H1 (cell line): ENCODE measurements at regions not wholly inside any gene's neighbourhood (a gene's known extent, or its start where the extent isn't known, plus 50 kb on each side); places are given as distances from the start of the nearest gene placed in this dataset.
A peak's percentile ranks its signal among the peaks of the same experiment; 100 is the strongest.

Experiments used
- CTCF ChIA-PET: fragments of 300-600 bp; sonication (Branson Sonifier 250); formaldehyde crosslinking; loops from one replicate; lab custom pipeline; 2021; ENCODE audit not compliant: partially characterized antibody; lab: Charles Lee
- POLR2A ChIA-PET: fragments of 300-600 bp; sonication (Branson Sonifier 250); formaldehyde crosslinking; loops from one replicate; lab custom pipeline; 2021; ENCODE audit warnings: inconsistent platforms; ENCODE audit not compliant: partially characterized antibody; lab: Charles Lee
- DNase-seq, 2 experiments: peaks; one replicate each; pipeline versions ENCODE4 v3.0.0 to v3.0.0-alpha.2; 2010 to 2022; ENCODE audit warnings: low spot score in 2 of 2, low read depth in 1 of 2, mixed read lengths in 1 of 2
- FAIRE-seq: peaks from 2 replicates; lab custom pipeline; 2011; peaks lifted over from hg19 to GRCh38; lab: Jason Lieb, UNC
- H2AFZ ChIP-seq: 2 replicates; pipeline ENCODE4 v1.8.1; 2012; ENCODE audit warnings: low read length, inconsistent platforms
- H2AK5ac ChIP-seq: 2 replicates; pipeline ENCODE4 v1.6.1; 2013; ENCODE audit warnings: low read depth, low read length
- H2BK120ac ChIP-seq: replicated peaks from 2 replicates; pipeline ENCODE3; 2013; ENCODE audit warnings: low read depth, low read length, inconsistent platforms
- H2BK12ac ChIP-seq: 2 replicates; pipeline ENCODE4 v1.6.1; 2013; ENCODE audit warnings: low read depth, low read length
- H2BK15ac ChIP-seq: 2 replicates; pipeline ENCODE4 v1.6.1; 2013; ENCODE audit warnings: low read length
- H2BK20ac ChIP-seq: 2 replicates; pipeline ENCODE4 v1.6.1; 2013; ENCODE audit warnings: low read length
- H2BK5ac ChIP-seq: 2 replicates; pipeline ENCODE4 v1.6.1; 2013; ENCODE audit warnings: low read depth, low read length
- H3K14ac ChIP-seq: 2 replicates; pipeline ENCODE4 v1.6.1; 2013; ENCODE audit warnings: inconsistent platforms; ENCODE audit not compliant: insufficient read length
- H3K18ac ChIP-seq: 2 replicates; pipeline ENCODE4 v1.6.1; 2013; ENCODE audit warnings: low read length; ENCODE audit errors: extremely low read depth
- H3K23ac ChIP-seq: 2 replicates; pipeline ENCODE4 v1.6.1; 2013; ENCODE audit warnings: inconsistent platforms; ENCODE audit not compliant: insufficient read length
- H3K23me2 ChIP-seq: 2 replicates; pipeline ENCODE4 v1.6.1; 2013; ENCODE audit warnings: low read depth, low read length
- H3K27ac ChIP-seq: 2 replicates; pipeline ENCODE4 v1.6.1; 2011; ENCODE audit warnings: low read depth, low read length, inconsistent platforms
- H3K27me3 ChIP-seq, 4 experiments: replicated peaks in 1 of 4; 1 replicate in 1 of 4; 2 replicates in 3 of 4; pipeline versions ENCODE4 v1.6.1 to v1.8.1; 2011 to 2013; ENCODE audit warnings: low read length in 3 of 4, mild to moderate bottlenecking in 3 of 4, inconsistent platforms in 2 of 4, mixed read lengths in 2 of 4, moderate library complexity in 1 of 4; ENCODE audit not compliant: control insufficient read depth in 3 of 4, insufficient read depth in 3 of 4; ENCODE audit errors: extremely low read depth in 1 of 4
- H3K36me3 ChIP-seq, 4 experiments: 2 replicates each; pipeline versions ENCODE4 v1.6.1 to v1.8.1; 2011 to 2013; ENCODE audit warnings: mild to moderate bottlenecking in 4 of 4, low read length in 3 of 4, moderate library complexity in 2 of 4, control low read depth in 1 of 4, inconsistent platforms in 1 of 4; ENCODE audit not compliant: insufficient read depth in 4 of 4, control insufficient read depth in 2 of 4
- H3K4ac ChIP-seq: replicated peaks from 2 replicates; pipeline ENCODE3; 2013; ENCODE audit warnings: low read length, low read depth, mixed read lengths, inconsistent platforms; ENCODE audit not compliant: insufficient read length
- H3K4me1 ChIP-seq, 4 experiments: replicated peaks in 1 of 4; 1 replicate in 1 of 4; 2 replicates in 3 of 4; pipeline versions ENCODE4 v1.6.1 to v1.8.1; 2011 to 2013; ENCODE audit warnings: low read length in 3 of 4, inconsistent platforms in 2 of 4, mixed read lengths in 1 of 4; ENCODE audit not compliant: insufficient read depth in 4 of 4, control insufficient read depth in 3 of 4
- H3K4me2 ChIP-seq, 2 experiments: 2 replicates each; pipeline versions ENCODE4 v1.6.1 to v1.8.1; 2011 to 2013; ENCODE audit warnings: low read depth in 2 of 2, low read length in 2 of 2, control low read depth in 1 of 2, inconsistent platforms in 1 of 2, mild to moderate bottlenecking in 1 of 2; ENCODE audit not compliant: insufficient read depth in 1 of 2
- H3K4me3 ChIP-seq, 4 experiments: fragments of 200-600, 300-600 bp in 1 of 4; sonication (generic), shearing (Covaris generic), sonication (Bioruptor Twin) in 1 of 4; 2 replicates each; pipeline versions ENCODE4 v1.5.1 to v1.8.1; 2011 to 2016; ENCODE audit warnings: low read length in 4 of 4, low read depth in 3 of 4, control low read depth in 2 of 4, inconsistent platforms in 2 of 4, mild to moderate bottlenecking in 2 of 4, mixed read lengths in 1 of 4, moderate library complexity in 1 of 4; ENCODE audit not compliant: insufficient read depth in 2 of 4; ENCODE audit errors: extremely low read depth in 1 of 4
- H3K56ac ChIP-seq: replicated peaks from 2 replicates; pipeline ENCODE3; 2013; ENCODE audit warnings: low read depth, mild to moderate bottlenecking, mixed read lengths, low read length, inconsistent platforms; ENCODE audit not compliant: insufficient read length
- H3K79me1 ChIP-seq: 2 replicates; pipeline ENCODE4 v1.6.1; 2013; ENCODE audit warnings: low read depth, low read length, control low read depth
- H3K79me2 ChIP-seq, 2 experiments: 2 replicates each; pipeline versions ENCODE4 v1.6.1 to v1.8.1; 2012 to 2013; ENCODE audit warnings: low read length in 2 of 2, mild to moderate bottlenecking in 2 of 2, inconsistent platforms in 1 of 2; ENCODE audit not compliant: insufficient read depth in 2 of 2, control insufficient read depth in 1 of 2
- H3K9ac ChIP-seq, 4 experiments: replicated peaks in 1 of 4; 1 replicate in 1 of 4; 2 replicates in 3 of 4; pipeline versions ENCODE4 v1.6.1 to v1.8.1; 2011 to 2013; ENCODE audit warnings: low read depth in 3 of 4, low read length in 3 of 4, control low read depth in 2 of 4, mild to moderate bottlenecking in 2 of 4, moderate library complexity in 2 of 4, inconsistent platforms in 1 of 4; ENCODE audit errors: extremely low read depth in 1 of 4
- H3K9me3 ChIP-seq, 2 experiments: 2 replicates each; pipeline versions ENCODE4 v1.6.1 to v1.8.1; 2012 to 2013; ENCODE audit warnings: mild to moderate bottlenecking in 2 of 2, moderate library complexity in 2 of 2, control low read depth in 1 of 2, inconsistent platforms in 1 of 2, low read depth in 1 of 2, low read length in 1 of 2, mixed read lengths in 1 of 2; ENCODE audit not compliant: insufficient read depth in 2 of 2
- H4K20me1 ChIP-seq, 2 experiments: replicated peaks in 1 of 2; 2 replicates each; pipeline versions ENCODE3 to v1.8.1; 2011 to 2013; ENCODE audit warnings: inconsistent platforms in 2 of 2, low read length in 2 of 2, mild to moderate bottlenecking in 1 of 2; ENCODE audit not compliant: insufficient read depth in 2 of 2, control insufficient read depth in 1 of 2
- H4K5ac ChIP-seq: 2 replicates; pipeline ENCODE4 v1.6.1; 2013; ENCODE audit warnings: low read length, low read depth, mixed read lengths, inconsistent platforms; ENCODE audit not compliant: insufficient read length
- H4K8ac ChIP-seq: 2 replicates; pipeline ENCODE4 v1.8.0; 2013; ENCODE audit warnings: mild to moderate bottlenecking, moderate library complexity, low read length, inconsistent platforms; ENCODE audit not compliant: insufficient read depth; ENCODE audit errors: extremely low read depth
- H4K91ac ChIP-seq: replicated peaks from 2 replicates; pipeline ENCODE3; 2013; ENCODE audit warnings: low read length, mixed read lengths, inconsistent platforms; ENCODE audit not compliant: insufficient read length
- CTCF ChIP-seq, 3 experiments: IDR thresholded peaks; 1 replicate in 2 of 3; 2 replicates in 1 of 3; pipeline versions ENCODE4 v1.5.1 to v1.6.1; 2011; ENCODE audit warnings: low read length in 3 of 3, mild to moderate bottlenecking in 3 of 3, inconsistent platforms in 2 of 3, low read depth in 1 of 3, moderate library complexity in 1 of 3; ENCODE audit not compliant: insufficient read depth in 1 of 3; ENCODE audit errors: control extremely low read depth in 1 of 3
- USF2 ChIP-seq: IDR thresholded peaks from 2 replicates; pipeline ENCODE4 v1.6.1; 2011; ENCODE audit warnings: low read length, improper control_type of control experiment
- WGBS, 2 experiments: shearing (Covaris generic) in 1 of 2; methylation state at CpG; one replicate each; pipeline versions ENCODE4 v1.1.6 to v1.1.7; 2013 to 2015; ENCODE audit warnings: low lambda C conversion rate in 2 of 2, mixed read lengths in 2 of 2, inconsistent platforms in 1 of 2, low coverage in 1 of 2, missing lambda C conversion rate in 1 of 2; ENCODE audit not compliant: insufficient replicate concordance in 2 of 2, insufficient coverage in 1 of 2, insufficient read length in 1 of 2; ENCODE audit errors: extremely low coverage in 1 of 2, missing lambda C conversion rate in 1 of 2; 5-methylcytosine and 5-hydroxymethylcytosine counted together

DNA sequence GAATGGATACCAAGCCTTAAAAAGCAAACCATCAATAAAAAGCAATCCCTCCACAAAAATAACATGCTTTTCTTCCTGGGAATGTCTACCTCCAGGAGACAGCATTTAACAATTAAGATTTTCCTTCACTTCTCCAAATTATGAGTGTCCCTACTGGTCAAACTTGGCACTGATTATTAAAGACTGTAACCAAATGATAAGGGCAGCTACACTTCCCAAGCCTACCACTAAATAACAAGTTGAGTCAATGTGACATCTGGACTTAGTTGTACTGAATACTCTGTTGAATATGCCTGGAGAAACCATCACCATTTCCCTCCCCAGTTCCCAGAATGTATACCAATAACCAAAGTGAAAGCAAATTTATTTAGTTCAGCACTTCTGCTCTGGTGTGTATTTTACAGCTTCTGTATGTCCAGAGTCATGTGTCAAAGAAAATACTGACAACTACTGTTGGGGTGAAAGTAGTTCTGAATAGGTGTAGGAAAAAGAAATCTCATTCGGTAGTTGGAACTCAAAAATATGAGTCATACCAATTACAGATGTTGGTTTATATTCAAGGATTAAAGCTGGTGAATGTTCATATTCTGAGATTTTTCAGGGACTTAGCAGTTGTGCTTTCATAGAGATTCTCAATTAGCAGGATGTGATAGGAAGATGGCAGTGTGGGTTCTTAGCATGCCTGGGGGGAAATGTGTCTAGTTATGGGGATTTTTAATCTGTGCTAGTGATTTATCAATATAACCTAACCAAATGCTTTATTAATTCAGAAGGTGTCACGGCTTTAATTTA is 1291.6 kb upstream of the GYPC start:
- Histone ChIP-seq H4K20me1 (no peaks in the 10 kb centered on the region), H3K36me3 (no peaks in the 10 kb centered on the region), H4K5ac (no peak overlapping the region), H3K9ac (no peak overlapping the region), H3K14ac (no peak overlapping the region), H3K4me1 (no peaks in the 10 kb centered on the region), H3K27me3 (no peaks in the 10 kb centered on the region), H3K4me2 (no peak overlapping the region), H3K56ac (no peak overlapping the region), H2BK5ac (no peak overlapping the region), H4K91ac (no peak overlapping the region), H3K23me2 (no peaks in the 10 kb centered on the region), H3K4me3 (no peak overlapping the region), H2AK5ac (no peak overlapping the region), H4K8ac (no peak overlapping the region), H3K18ac (no peak overlapping the region), H3K23ac (no peak overlapping the region), H3K27ac (no peak overlapping the region), H3K4ac (no peak overlapping the region), H2AFZ (no peak overlapping the region), H3K79me1 (no peaks in the 10 kb centered on the region), H2BK15ac (no peak overlapping the region), H2BK120ac (no peak overlapping the region), H2BK12ac (no peak overlapping the region), H2BK20ac (no peak overlapping the region), H3K9me3 (no peaks in the 10 kb centered on the region), H3K79me2 (no peaks in the 10 kb centered on the region)
- ChIA-PET CTCF (interaction anchor here (0.5 to 1.8 kb wide), 4 partner anchors 10 to 138 kb away, joined by 3 to 5 read pairs (median 4); no protein-coding TSS in a partner anchor), POLR2A (interaction anchor here (0.6 kb wide), 1 partner anchor 1400 kb away, joined by 3 read pairs; no protein-coding TSS in a partner anchor)
- FAIRE-seq (no peak), DNase-seq (no peak)
- TF ChIP-seq CTCF (IDR thresholded peaks at IDR 0.05; ENCODE audit: control extremely low read depth in 1 of 3, insufficient read depth in 1 of 3, low read depth in 1 of 3, low read length in 3 of 3): peak in 1 of 3 experiments; percentile 9; a peak in 1 of 4 replicates
- no peak for TF ChIP-seq USF2
- 96% methylated on average over 2 of the region's 2 CpGs; no CpG with 5 or more reads in 1 of the 2 experiments for WGBS, 2 experiments
